ENCODE measurements at regions not wholly inside any gene's neighbourhood (a gene's known extent, or its start where the extent isn't known, plus 50 kb on each side); places are given as distances from the start of the nearest gene placed in this dataset.

DNA sequence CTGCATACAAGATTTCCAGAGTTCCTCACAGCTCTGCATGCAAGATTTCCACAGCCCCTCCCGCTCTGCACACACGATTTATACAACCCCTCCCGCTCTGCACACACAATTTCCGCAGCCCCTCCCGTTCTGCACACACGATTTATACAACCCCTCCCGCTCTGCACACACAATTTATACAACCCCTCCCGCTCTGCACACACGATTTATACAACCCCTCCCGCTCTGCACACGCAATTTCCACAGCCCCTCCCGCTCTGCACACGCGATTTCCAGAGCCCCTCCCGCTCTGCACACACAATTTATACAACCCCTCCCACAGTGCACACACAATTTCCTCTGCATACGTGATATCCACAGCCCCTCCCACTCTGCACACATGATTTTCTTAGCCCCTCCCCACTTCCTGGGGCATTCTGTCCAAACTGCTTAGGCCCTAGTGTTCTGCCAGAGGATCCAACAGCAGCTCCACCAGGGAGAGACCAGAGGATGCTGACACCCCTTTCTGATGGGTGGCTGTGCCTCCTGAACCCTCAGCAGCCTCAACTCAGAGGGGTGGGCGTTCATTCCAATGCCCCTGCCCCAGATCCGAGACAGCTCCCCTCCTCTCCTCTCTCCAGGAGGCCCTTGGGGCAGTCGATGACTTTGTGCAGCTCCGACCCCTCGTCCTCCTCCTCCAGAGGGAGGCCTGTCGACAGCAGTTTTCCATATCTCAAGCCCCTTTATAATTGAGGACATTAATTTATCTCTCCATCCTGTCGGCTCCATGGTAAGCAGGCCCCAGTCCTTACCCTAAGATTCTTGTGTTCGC lies 671.7 kb downstream of the BRD1 start:
- TF ChIP-seq, protein P1, sequence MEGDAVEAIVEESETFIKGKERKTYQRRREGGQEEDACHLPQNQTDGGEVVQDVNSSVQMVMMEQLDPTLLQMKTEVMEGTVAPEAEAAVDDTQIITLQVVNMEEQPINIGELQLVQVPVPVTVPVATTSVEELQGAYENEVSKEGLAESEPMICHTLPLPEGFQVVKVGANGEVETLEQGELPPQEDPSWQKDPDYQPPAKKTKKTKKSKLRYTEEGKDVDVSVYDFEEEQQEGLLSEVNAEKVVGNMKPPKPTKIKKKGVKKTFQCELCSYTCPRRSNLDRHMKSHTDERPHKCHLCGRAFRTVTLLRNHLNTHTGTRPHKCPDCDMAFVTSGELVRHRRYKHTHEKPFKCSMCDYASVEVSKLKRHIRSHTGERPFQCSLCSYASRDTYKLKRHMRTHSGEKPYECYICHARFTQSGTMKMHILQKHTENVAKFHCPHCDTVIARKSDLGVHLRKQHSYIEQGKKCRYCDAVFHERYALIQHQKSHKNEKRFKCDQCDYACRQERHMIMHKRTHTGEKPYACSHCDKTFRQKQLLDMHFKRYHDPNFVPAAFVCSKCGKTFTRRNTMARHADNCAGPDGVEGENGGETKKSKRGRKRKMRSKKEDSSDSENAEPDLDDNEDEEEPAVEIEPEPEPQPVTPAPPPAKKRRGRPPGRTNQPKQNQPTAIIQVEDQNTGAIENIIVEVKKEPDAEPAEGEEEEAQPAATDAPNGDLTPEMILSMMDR (IDR thresholded peaks at IDR 0.05; ENCODE audit: extremely low read depth, missing control alignments), result no peak
- DNase-seq (ENCODE audit: low spot score), result no peak

DNA sequence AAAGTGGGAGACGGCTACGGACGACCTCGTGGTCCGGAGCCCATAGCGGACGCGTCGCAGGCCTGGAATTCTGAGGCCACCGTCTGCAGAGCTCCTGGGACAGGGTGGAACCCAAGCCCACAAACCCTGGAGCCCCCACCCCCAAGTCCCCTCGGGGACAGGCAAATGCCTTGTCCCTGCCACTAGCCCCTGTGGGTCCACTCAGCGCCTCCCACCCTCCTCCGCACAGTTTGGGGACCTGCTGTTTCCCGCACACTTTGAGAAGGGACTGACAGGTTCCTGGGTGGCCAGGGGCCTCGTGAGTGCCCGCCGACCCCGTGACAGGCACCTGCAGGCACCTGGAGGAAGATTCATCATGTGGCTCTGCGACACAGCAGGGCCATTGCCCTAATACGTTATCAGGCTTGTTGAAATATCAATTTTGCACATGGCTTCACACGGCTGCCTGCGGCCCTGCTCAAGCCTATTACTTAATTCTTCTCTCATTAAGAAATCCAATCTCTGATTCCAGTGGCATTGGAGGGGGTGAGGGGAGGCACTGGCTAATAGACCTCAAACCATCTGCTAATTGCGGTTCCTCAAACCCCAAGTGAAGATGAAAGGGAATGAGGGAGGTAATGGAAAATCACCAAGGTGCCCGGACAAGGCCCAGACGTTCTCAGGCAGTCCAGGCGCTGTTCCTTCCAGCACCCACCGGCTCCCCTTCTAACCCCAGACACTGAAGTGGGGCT lies 672.5 kb downstream of the BRD1 start:
- TF ChIP-seq, protein P1 (IDR thresholded peaks at IDR 0.05; ENCODE audit: extremely low read depth, missing control alignments), result no peak

DNA sequence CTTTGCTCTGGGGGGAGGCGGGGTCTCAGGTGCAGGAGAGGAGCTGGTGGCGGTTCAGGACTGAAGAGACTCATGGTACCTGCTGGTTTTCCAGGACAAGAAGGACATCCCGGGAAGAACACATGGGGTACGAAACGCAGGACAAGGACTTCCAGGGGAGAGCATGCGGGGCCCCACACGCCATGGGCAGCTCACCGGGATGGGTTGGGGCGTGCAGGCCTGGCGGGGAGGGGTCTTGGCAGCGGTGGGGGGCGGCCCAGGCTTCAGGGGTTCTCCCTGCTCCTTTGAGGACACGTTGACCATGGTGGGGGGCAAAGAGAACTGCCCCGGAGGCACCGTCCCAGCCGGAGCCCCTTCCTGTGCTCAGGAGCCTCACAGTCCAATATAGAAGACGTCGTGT lies 673.2 kb downstream of the BRD1 start:
- no peak for DNase-seq (ENCODE audit: low spot score)
- TF ChIP-seq, protein P1 (IDR thresholded peaks at IDR 0.05; ENCODE audit: extremely low read depth, missing control alignments), result no peak

More for the DNA sequence above, 672.5 kb downstream of the BRD1 start:
- no peak for DNase-seq (ENCODE audit: low spot score)

DNA sequence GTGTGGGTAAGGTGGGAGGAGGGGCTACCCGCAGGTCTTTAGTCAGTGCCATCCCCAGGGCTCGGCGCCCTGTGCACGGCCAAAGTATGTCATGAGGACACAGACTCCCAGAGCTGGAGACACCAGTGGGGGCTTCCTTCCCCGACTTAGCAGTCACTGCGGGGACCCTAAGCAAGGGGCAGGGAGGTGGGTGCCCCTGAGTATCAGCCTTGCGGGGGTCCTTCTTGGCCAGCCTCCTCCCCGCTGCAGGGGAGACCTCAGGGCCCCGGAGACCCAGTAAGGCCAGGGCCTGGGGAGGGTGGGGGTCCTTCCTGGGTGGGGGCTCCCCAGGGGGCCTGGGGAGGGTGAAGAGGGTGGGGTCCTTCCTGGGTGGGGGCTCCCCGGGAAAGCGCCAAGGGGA lies 673.8 kb downstream of the BRD1 start:
- DNase-seq (ENCODE audit: low spot score), result no peak
- TF ChIP-seq, protein P1 (IDR thresholded peaks at IDR 0.05; ENCODE audit: extremely low read depth, missing control alignments), result no peak

DNA sequence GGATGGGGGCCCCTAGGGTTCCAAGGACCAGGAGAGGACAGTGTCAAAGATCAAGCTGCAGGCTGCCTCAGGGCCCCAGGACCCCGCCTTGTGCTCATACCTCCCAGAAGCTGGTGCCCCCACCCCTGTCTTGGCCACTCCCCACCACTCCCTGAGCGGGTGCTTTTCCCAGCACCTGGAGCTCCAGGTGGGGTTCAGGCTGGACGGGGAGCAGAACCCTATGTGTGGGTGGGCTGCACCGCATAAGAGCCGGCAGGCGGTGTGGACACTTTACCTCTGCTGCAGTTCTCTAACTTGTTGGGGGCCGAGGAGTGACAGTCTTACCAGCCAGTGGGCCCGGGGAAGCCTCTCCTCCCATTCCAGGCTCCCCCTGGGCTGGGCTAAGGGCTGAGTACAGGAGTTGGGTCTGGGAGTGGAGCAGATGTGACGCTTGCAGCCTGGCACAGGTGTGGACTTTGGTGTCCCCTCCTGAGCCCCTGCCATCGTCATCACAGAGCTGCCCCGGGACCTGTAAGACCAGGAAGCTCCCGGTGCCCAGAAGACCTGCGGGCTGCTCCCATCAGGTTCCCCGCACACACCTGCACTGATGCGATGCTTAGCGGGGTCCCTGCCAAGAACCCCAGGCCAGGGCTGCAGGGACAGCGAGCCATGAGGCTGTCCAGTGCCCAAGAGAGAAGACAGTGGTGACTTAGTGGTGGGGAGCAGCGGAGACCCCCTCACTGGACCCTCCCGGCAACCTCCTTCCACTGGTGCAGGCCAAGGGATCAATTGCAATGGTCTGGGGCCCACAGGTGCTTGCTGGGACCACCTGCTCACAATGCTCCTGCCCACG lies 674.5 kb downstream of the BRD1 start:
- no peak for DNase-seq (ENCODE audit: low spot score)
- TF ChIP-seq, protein P1 (IDR thresholded peaks at IDR 0.05; ENCODE audit: extremely low read depth, missing control alignments), result no peak

DNA sequence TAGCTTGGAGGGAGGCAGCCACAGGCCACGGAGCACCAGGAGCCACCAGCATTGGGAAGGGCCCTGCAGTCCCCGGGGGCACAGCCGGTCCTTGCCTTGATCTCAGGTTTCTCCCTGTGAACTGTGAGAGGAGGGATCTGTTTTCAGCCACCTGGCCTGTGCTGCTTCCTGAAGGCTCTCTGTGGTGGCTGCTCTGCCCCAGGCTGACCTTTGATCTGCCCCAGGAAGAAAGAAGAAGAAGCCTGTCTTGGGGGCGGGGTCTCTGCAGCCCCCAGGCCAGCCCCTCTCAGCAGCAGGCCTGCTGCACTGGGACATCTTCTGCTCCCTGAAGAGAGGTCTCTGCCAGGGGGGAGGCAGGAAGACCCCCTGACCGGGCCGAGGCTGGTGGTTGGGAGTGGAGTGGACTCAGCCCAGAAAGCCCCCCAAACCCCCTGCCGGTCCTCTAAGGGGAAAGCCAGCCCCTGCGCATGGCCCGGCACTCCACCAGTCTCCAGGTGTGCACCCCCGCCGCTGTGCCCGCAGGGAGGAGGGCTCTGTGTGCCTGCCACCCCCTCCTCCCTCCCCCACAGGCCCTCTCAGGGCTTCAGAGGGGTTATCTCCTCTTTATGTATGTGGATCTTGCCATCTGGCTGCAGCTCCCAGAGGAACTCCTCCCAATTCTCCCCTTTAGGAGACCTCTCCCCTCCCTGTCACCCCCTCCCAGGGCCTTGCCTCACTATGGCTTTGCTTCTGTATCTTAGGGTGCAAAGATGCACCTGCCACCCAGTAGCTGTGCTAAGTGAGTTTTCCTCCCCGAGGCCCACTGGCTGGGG lies 675.3 kb downstream of the BRD1 start:
- TF ChIP-seq, protein P1 (IDR thresholded peaks at IDR 0.05; ENCODE audit: extremely low read depth, missing control alignments), result no peak

More for the DNA sequence above, 675.3 kb downstream of the BRD1 start:
- DNase-seq (ENCODE audit: low spot score), result no peak

All from GM20000 (cell line).